GM19240 (cell line): ENCODE measurements at regions not wholly inside any gene's neighbourhood (a gene's known extent, or its start where the extent isn't known, plus 50 kb on each side); places are given as distances from the start of the nearest gene placed in this dataset.
"Not testable (repeated sequence)": the region's sequence is repeated elsewhere in the genome, so short reads cannot be mapped to it uniquely, and the experiment has no call there.

Source experiments
- DNase-seq: peaks from one replicate; pipeline ENCODE4 v3.0.0; 2011; ENCODE audit warnings: low spot score; ENCODE audit not compliant: insufficient read length

- DNase-seq: no peak
Measured at GRCh38 chr1:58932859-58933598, 149.2 kb upstream of the JUN start.

GRCh38 chr1:58933599-58933926 is 149.7 kb upstream of the JUN start:
- DNase-seq: no peak

GRCh38 chr1:58934706-58935105 is 150.9 kb upstream of the JUN start:
- DNase-seq: no peak

- no peak for DNase-seq
Measured at GRCh38 chr1:58936973-58937372, 153.1 kb upstream of the JUN start.

- DNase-seq: no peak
Measured at GRCh38 chr1:58939146-58939545, 155.3 kb upstream of the JUN start.

GRCh38 chr1:58939666-58940370 is 156.0 kb upstream of the JUN start:
- DNase-seq: no peak

GRCh38 chr1:58941471-58942289 is 157.8 kb upstream of the JUN start:
- DNase-seq: no peak

GRCh38 chr1:58942759-58943191 is 158.9 kb upstream of the JUN start:
- no peak for DNase-seq

GRCh38 chr1:58943776-58944175 is 159.9 kb upstream of the JUN start:
- no peak for DNase-seq

GRCh38 chr1:58944439-58944838 is 160.6 kb upstream of the JUN start:
- DNase-seq: no peak

- no peak for DNase-seq
Measured at GRCh38 chr1:58946390-58946789, 162.5 kb upstream of the JUN start.

GRCh38 chr1:58948671-58949070 is 164.8 kb upstream of the JUN start:
- DNase-seq: no peak

- no peak for DNase-seq
Measured at GRCh38 chr1:58949551-58950220, 165.8 kb upstream of the JUN start.

GRCh38 chr1:58950897-58951296 is 167.1 kb upstream of the JUN start:
- no peak for DNase-seq

- not testable (repeated sequence) for DNase-seq
Measured at GRCh38 chr1:58953951-58954350, 170.1 kb upstream of the JUN start.

GRCh38 chr1:58963287-58963686 is 179.4 kb upstream of the JUN start:
- not testable (repeated sequence) for DNase-seq

GRCh38 chr1:58964428-58964827 is 180.6 kb upstream of the JUN start:
- DNase-seq: no peak

GRCh38 chr1:58964880-58965279 is 181.0 kb upstream of the JUN start:
- no peak for DNase-seq

GRCh38 chr1:58966103-58966916 is 182.5 kb upstream of the JUN start:
- no peak for DNase-seq

- no peak for DNase-seq
Measured at GRCh38 chr1:58966917-58967740, 183.3 kb upstream of the JUN start.
